Common myeloid progenitor, CD34-positive (primary cell): ENCODE measurements at regions not wholly inside any gene's neighbourhood (a gene's known extent, or its start where the extent isn't known, plus 50 kb on each side); places are given as distances from the start of the nearest gene placed in this dataset.

ENCODE experiments used
- CTCF ChIA-PET: fragments of 350-600 bp; sonication (Branson Sonifier 250); formaldehyde crosslinking; loops from one replicate; lab custom pipeline; 2021; ENCODE audit warnings: antibody characterized with exemption; lab: Charles Lee
- POLR2A ChIA-PET: fragments of 350-600 bp; sonication (Branson Sonifier 250); formaldehyde crosslinking; loops from one replicate; lab custom pipeline; 2021; ENCODE audit warnings: antibody characterized with exemption; lab: Charles Lee
- DNase-seq, 3 donors: peaks; one replicate each; pipeline versions ENCODE4 v3.0.0 to v3.0.0-alpha.2; 2013
- H3K27ac ChIP-seq, 2 experiments: 1 replicate in 1 of 2; 2 replicates in 1 of 2; pipeline ENCODE4 v1.7.0; 2013; ENCODE audit warnings: inconsistent platforms in 2 of 2, low read length in 2 of 2, mild to moderate bottlenecking in 2 of 2, low read depth in 1 of 2, moderate library complexity in 1 of 2; ENCODE audit not compliant: severe bottlenecking in 2 of 2, insufficient read depth in 1 of 2, poor library complexity in 1 of 2
- H3K27me3 ChIP-seq, 5 experiments: replicated peaks in 2 of 5; 1 replicate in 3 of 5; 2 replicates in 2 of 5; pipeline versions ENCODE4 v1.6.1 to v1.7.0; 2013; ENCODE audit warnings: low read length in 4 of 5, mild to moderate bottlenecking in 2 of 5, moderate library complexity in 2 of 5, inconsistent platforms in 1 of 5; ENCODE audit not compliant: insufficient read depth in 5 of 5, control insufficient read depth in 4 of 5
- H3K36me3 ChIP-seq, 4 experiments: 1 replicate in 2 of 4; 2 replicates in 2 of 4; pipeline versions ENCODE4 v1.6.1 to v1.7.0; 2013; ENCODE audit warnings: low read length in 3 of 4, control low read depth in 1 of 4, mild to moderate bottlenecking in 1 of 4; ENCODE audit not compliant: control insufficient read depth in 4 of 4, insufficient read depth in 4 of 4
- H3K4me1 ChIP-seq, 4 experiments: 1 replicate in 3 of 4; 2 replicates in 1 of 4; pipeline versions ENCODE4 v1.6.1 to v1.7.1; 2013; ENCODE audit warnings: low read length in 3 of 4, mild to moderate bottlenecking in 3 of 4, control low read depth in 1 of 4, inconsistent platforms in 1 of 4, moderate library complexity in 1 of 4; ENCODE audit not compliant: control insufficient read depth in 4 of 4, insufficient read depth in 4 of 4; ENCODE audit errors: control extremely low read depth in 1 of 4
- H3K4me3 ChIP-seq, 7 experiments: 1 replicate in 4 of 7; 2 replicates in 3 of 7; pipeline versions ENCODE4 v1.5.1 to v1.7.0; 2013; ENCODE audit warnings: mild to moderate bottlenecking in 7 of 7, low read length in 6 of 7, moderate library complexity in 6 of 7, inconsistent platforms in 2 of 7, low read depth in 2 of 7, control low read depth in 1 of 7; ENCODE audit not compliant: insufficient read depth in 4 of 7, control insufficient read depth in 1 of 7; ENCODE audit errors: extremely low read depth in 1 of 7
- H3K9me3 ChIP-seq, 5 experiments: 1 replicate in 4 of 5; 2 replicates in 1 of 5; pipeline versions ENCODE4 v1.6.1 to v1.7.1; 2013; ENCODE audit warnings: low read length in 4 of 5, mild to moderate bottlenecking in 2 of 5, inconsistent platforms in 1 of 5, low read depth in 1 of 5, moderate library complexity in 1 of 5; ENCODE audit not compliant: control insufficient read depth in 4 of 5, insufficient read depth in 2 of 5; ENCODE audit errors: control extremely low read depth in 1 of 5
- WGBS: methylation state at CpG from one replicate; pipeline ENCODE4 v1.1.5; 2013; ENCODE audit not compliant: insufficient coverage; 5-methylcytosine and 5-hydroxymethylcytosine counted together

GRCh38 chr2:196256585-196256984 lies 85.2 kb upstream of the STK17B start:
- DNase-seq = no peak
- CTCF ChIA-PET = interaction anchor here (1.0 to 1.6 kb wide), 4 partner anchors 9 to 87 kb away, joined by 3 to 4 read pairs (median 3); no protein-coding TSS in a partner anchor
- Histone ChIP-seq H3K9me3 (no peaks in the 10 kb centered on the region), H3K36me3 (no peaks in the 10 kb centered on the region), H3K27me3 (no peaks in the 10 kb centered on the region), H3K4me3 (no peak overlapping the region), H3K4me1 (peaks cover 15 to 31% (median 24%) of the 10 kb centered on the region in 4 experiments), H3K27ac (no peak overlapping the region)
- POLR2A ChIA-PET = interaction anchor here (0.8 kb wide), 1 partner anchor 14 kb away, joined by 3 read pairs; no protein-coding TSS in a partner anchor
- WGBS = 100% methylated on average over 1 of the region's 1 CpG

- WGBS = no CpG with 5 or more reads among the region's 3 CpGs
- DNase-seq = peak in 1 of 3 donors; percentile 47
- peaks cover 15 to 33% (median 27%) of the 10 kb centered on the region in 4 experiments for H3K4me1 ChIP-seq
- H3K27me3 ChIP-seq = no peaks in the 10 kb centered on the region
- no peaks in the 10 kb centered on the region for H3K9me3 ChIP-seq
- H3K36me3 ChIP-seq = no peaks in the 10 kb centered on the region
- H3K27ac ChIP-seq = no peak overlapping the region
- no peak overlapping the region for H3K4me3 ChIP-seq
- POLR2A ChIA-PET = interaction anchor here (0.8 kb wide), 1 partner anchor 15 kb away, joined by 3 read pairs; no protein-coding TSS in a partner anchor
- CTCF ChIA-PET = interaction anchor here (0.6 to 1.2 kb wide), 4 partner anchors 9 to 147 kb away, joined by 3 to 4 read pairs (median 4); no protein-coding TSS in a partner anchor
Observed at GRCh38 chr2:196257086-196257485, 85.7 kb upstream of the STK17B start.

- CTCF ChIA-PET = interaction anchor here (0.8 to 4.4 kb wide), 2 partner anchors 10 to 13 kb away, joined by 3 to 26 read pairs; no protein-coding TSS in a partner anchor
- Histone ChIP-seq H3K4me1 (peaks cover 27 to 46% (median 40%) of the 10 kb centered on the region in 4 experiments), H3K36me3 (no peaks in the 10 kb centered on the region), H3K4me3 (no peak overlapping the region), H3K27ac (no peak overlapping the region), H3K9me3 (no peaks in the 10 kb centered on the region), H3K27me3 (no peaks in the 10 kb centered on the region)
- no peak for DNase-seq
- POLR2A ChIA-PET = no interaction called here
Observed at GRCh38 chr2:196258407-196258806, 87.0 kb upstream of the STK17B start.

- peak overlapping the region in 1 of 7 experiments; percentile 20 for H3K4me3 ChIP-seq
- 67% methylated on average over 3 of the region's 7 CpGs for WGBS
- POLR2A ChIA-PET = interaction anchor here (0.6 to 1.2 kb wide), 2 partner anchors 18 to 48 kb away, joined by 3 read pairs; no protein-coding TSS in a partner anchor
- H3K36me3 ChIP-seq = no peaks in the 10 kb centered on the region
- H3K9me3 ChIP-seq = no peaks in the 10 kb centered on the region
- H3K27me3 ChIP-seq = no peaks in the 10 kb centered on the region
- H3K27ac ChIP-seq = peak overlapping the region in 1 of 2 experiments; percentile 49
- CTCF ChIA-PET = interaction anchor here (0.7 to 4.4 kb wide), 8 partner anchors 11 to 181 kb away, joined by 3 to 26 read pairs (median 6); no protein-coding TSS in a partner anchor
- peak; percentile 68 to 79 (median 73) for DNase-seq
- H3K4me1 ChIP-seq = peaks cover 36 to 53% (median 46%) of the 10 kb centered on the region in 4 experiments
Observed at GRCh38 chr2:196259507-196260481, 88.4 kb upstream of the STK17B start.

- WGBS = 95% methylated on average over 4 of the region's 5 CpGs
- H3K27ac ChIP-seq = peak overlapping the region in 1 of 2 experiments; percentile 49
- POLR2A ChIA-PET = no interaction called here
- no peaks in the 10 kb centered on the region for H3K27me3 ChIP-seq
- DNase-seq = no peak
- CTCF ChIA-PET = interaction anchor here (1.5 to 4.4 kb wide), 7 partner anchors 12 to 182 kb away, joined by 4 to 26 read pairs (median 7); no protein-coding TSS in a partner anchor
- H3K4me3 ChIP-seq = no peak overlapping the region
- no peaks in the 10 kb centered on the region for H3K36me3 ChIP-seq
- H3K9me3 ChIP-seq = no peaks in the 10 kb centered on the region
- H3K4me1 ChIP-seq = peaks cover 36 to 56% (median 46%) of the 10 kb centered on the region in 4 experiments
Observed at GRCh38 chr2:196260546-196260945, 89.2 kb upstream of the STK17B start.

GRCh38 chr2:196262606-196263005 lies 91.2 kb upstream of the STK17B start:
- Histone ChIP-seq H3K27me3 (no peaks in the 10 kb centered on the region), H3K4me3 (peak overlapping the region in 1 of 7 experiments; percentile 21), H3K9me3 (no peaks in the 10 kb centered on the region), H3K27ac (peak overlapping the region; percentile 62 to 77), H3K36me3 (no peaks in the 10 kb centered on the region), H3K4me1 (peaks cover 44 to 67% (median 51%) of the 10 kb centered on the region in 4 experiments)
- 93% methylated on average over 7 of the region's 9 CpGs for WGBS
- no peak for DNase-seq
- POLR2A ChIA-PET = interaction anchor here (0.6 to 1.3 kb wide), 2 partner anchors 21 to 22 kb away, joined by 3 read pairs; no protein-coding TSS in a partner anchor
- CTCF ChIA-PET = interaction anchor here (1.0 to 1.4 kb wide), 4 partner anchors 11 to 30 kb away, joined by 3 read pairs; no protein-coding TSS in a partner anchor
